Fibroblast of skin of right biceps (primary cell): ENCODE measurements at regions not wholly inside any gene's neighbourhood (a gene's known extent, or its start where the extent isn't known, plus 50 kb on each side); places are given as distances from the start of the nearest gene placed in this dataset.

Source experiments
- DNase-seq: peaks from one replicate; pipeline ENCODE4 v3.0.0-alpha.2; 2013

DNA sequence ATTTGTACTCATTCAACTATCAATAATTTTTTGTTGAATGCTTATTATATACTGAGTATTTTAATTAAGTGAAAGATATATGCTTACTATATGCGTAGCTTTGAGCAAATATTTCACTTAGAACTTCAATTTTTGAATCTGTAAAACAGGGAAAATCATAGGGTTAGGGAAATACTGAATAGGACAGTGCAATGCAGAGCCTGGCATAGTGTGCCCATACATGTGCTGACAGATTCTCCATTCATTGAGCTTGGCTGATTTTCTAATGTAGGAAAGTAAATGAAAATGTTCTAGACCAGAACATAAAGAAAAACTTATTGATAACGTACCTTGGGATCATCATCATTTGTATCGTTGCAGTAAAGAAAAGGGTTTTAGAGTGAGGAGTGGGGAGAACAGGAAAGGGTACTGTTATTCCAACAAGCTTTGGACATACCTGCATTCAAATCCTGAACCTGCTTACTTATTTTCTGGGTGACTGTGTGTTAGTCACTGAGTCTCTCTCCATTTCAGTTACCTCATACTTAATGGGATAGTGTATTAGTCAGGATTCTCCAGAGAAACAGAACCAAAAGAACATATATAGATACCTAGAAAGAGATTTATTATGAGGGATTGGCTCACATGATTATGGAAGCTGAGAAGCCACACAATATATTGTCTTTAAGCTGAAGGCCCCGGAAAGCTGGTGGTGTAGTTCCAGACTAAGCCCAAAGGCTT is 436.4 kb downstream of the ADAMTS20 start:
- no peak for DNase-seq

DNA sequence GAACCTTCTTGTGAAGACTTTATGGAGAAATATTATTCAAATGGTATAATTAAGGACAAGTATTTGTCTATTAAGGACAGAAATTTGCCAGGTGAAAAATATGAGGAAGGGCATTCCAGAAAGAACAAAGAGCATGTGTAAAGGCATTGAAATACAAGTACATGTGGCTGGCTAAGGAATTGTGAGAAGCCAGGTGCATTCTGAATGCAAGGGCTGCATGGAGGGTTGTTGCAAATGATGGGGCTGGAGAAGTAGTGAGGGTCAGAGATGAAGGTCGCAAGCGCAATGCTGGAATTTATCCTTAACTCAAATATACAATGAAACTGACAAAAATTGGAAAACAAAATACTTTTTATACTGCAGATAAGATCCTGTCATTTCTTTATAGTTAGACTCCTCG is 437.7 kb downstream of the ADAMTS20 start:
- no peak for DNase-seq

DNA sequence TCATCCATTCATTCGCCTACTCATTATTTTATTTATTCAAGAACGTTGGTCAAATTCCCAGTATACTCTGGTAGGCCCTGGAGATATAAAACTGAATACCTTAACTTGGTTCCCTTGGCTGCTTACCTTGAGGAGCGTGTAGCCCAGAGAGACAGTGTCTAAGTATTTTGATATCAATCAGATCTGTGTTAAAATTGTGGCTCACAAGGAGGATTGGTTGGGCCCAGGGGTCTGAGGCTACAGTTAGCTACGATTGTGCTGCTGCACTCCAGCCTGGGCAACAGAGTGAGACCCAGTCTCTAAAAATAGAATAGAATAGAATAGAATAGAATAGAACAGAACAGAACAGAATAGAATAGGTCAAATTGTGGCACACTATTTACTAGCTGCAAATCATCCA is 438.4 kb downstream of the ADAMTS20 start:
- DNase-seq: no peak

DNA sequence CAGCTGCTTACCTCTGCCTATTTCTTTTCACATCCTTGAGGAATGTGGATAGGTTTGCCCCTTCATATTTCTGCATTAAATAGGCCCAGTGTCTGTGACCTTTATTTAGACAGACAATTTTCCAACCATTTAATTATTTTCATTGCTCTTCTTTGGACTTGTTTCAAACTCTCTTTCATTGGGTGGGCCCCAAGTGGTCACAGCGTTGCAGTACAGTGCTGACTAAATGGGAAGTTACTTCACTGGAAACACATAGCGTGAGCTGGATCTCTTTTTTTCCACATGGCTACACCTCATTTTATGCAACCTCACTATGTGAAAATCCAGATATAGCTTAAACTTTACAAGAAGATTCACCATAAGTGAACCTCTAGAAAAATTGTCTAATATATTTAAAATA is 438.9 kb downstream of the ADAMTS20 start:
- peak; percentile 68 for DNase-seq

DNA sequence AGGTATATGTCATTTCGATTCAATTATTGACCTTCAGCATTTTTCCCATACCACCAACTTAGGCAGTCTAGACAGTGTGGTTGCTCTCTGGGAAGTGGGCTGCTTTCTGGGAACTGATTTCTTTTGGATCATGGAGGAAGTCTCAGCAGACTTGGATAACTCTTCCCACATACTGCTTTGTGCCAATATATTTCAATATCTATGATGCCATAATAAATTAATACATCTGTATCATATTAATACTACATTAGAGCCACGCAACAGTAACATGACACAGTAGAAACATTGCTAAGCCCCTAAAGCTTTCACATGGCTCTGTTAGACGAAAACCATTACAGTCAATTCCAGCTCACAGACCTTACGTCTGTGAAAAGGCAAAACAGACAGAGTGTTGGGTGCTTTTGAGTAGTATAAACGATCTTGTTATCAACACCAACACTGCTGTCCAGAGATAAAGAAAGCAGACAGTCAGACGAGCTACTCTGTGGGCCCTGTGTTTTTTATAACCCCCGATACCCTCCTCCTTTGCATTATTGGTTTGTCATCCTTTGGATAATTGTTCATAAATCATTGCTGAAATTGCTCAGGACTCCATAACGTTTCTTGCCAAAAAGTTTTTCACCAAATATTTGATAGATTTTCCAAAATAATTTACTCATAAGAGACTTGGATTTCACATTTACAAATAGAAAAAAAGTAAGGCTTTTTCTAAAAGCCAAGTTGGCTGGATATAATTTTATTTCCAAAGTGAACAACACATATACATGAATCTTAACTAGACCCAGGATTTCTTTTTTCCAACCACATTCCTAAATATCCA is 439.7 kb downstream of the ADAMTS20 start:
- DNase-seq: peak; percentile 67

DNA sequence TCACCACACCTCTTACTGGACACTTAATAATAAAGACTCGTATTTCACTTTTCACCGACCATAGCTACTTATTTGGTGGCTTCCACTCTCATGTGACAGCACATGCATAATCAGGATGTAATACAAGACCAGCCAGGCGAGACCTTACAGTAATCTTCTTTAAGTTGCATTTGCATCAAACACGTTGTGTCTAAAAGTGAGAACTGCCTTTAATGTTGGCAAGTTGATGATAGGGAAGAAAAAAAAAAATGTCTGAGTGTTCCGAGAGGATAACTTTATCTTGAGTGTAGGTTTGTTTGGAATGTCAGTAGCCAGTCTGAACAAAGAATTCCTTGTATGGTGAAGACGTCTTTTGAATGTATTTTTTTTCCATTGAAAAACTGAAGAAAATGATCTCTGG is 440.4 kb downstream of the ADAMTS20 start:
- no peak for DNase-seq

DNA sequence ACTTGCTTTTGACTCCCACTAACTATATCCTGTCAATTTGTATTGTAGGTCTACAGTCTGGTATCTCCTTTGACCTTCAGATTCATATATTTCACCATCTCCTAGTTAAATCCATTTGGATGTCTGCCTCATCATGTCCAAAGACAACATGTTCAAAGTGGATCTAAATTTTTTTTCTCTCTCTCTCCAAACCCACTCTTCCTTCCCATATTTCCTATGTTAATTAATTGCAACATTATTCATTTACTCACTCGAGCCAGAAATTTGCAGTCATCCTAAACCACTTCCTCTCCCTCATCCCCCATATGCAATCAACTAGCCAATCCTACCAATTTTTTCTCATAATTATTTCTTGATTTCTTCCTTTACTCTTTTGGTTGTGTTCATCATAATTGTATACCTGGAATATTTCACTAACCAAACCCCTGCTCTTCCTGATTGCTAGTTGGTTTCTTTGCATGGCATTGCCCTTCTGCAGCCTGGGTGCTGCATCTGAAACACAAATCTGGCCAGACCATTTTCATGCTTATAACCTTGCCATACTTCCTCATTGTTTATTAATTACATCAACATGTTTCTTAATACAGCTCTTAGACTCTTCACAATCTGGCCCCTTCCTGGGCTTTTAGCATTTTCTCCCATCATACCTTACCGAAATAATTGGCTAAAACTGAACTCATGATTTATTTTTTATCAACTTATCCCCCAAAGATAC is 442.2 kb downstream of the ADAMTS20 start:
- no peak for DNase-seq

DNA sequence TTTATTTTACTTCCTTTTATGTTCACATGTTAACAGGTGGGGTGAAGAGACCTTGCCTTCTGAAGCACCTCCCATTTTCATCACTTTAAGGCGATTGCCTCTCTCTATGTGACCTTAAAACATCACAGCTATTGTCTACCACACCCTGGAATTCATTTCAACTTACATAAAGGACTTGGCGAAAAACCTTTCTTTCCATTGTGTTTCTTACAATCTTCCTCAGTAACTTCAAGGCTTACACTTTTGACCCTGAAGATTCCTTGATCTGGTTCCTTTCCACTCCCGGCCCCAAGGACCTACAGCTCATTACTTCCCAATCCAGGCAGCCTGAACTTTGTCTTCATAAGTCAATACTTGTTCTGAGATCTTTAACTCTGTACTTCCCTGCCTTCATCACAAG is 443.3 kb downstream of the ADAMTS20 start:
- DNase-seq: no peak

DNA sequence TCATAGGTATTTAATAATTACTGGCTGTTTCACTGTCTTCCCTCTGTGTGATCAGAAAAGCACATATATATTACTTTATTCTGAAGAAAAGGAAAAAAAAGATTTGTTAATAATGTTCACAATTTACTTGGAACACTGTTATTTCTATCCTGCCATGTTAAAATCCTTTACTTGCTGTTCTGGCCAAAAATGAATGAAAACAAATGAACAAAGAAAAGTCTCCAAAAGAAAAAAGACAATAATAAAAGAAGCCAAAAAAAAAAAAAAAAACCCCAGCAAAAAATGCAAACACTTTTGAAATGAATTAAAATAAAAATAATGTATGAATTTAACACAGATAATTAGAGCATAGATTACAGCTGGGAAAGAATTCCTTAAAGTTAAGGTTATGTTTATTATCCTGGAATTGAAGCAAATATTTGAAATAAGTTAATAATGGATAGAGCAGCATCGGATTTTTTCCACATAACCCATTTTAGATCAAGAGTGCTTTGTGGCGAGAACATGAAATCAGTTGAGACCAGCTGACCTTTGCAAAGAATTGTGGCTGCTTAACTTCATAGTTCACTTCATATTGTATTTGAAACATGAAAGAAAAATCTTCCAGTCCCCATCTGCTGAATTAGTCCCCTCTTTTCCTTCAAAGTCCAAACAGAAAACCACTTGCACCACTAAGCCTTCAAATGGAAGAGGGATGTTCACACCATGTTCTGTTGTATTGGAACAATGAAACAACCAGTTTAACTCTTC is 444.8 kb downstream of the ADAMTS20 start:
- no peak for DNase-seq

DNA sequence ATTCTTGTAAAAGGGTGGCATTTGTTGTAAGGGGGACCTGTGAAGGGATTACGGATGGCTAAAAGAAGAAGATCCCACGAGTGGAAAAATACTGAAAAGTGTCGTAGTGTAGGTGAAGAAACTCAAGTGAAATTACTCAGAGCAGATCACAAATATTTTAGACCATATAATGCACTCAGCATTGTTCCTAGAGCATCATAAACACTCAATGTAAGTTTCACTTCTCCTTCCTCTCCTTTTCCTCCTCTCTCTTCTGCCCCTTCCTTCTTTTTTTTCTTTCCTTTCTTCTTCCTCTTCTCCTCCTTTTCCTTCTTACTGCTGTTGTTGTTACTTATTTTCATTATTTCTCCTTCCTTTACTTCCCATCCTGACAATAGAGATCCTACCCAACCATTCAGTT is 445.6 kb downstream of the ADAMTS20 start:
- DNase-seq: no peak

DNA sequence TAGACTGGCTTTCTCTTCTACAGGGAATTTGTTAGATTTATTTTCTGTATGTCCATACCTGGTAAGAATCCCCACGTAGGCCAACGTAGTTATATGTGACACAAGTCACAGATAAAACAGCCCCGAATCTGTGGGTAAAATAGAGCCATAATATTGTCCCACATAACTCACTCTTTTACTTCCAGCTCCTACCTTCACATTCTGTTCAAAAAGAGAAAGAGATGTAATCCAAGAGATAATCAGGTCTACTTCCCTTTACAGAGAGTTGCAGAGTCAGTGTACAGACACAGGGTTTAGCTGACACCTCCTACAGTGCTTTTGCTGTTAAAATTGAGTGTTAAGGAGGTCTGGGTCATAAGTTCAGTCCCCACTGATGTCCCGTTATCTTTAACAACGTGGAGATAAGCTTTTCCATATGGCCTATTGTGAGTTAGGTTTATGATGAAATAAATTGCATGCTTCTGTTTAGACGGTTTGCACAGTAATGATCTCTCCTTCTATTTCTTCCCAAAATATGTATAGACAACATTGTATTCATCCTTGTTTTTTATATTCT is 446.5 kb downstream of the ADAMTS20 start:
- DNase-seq: no peak

DNA sequence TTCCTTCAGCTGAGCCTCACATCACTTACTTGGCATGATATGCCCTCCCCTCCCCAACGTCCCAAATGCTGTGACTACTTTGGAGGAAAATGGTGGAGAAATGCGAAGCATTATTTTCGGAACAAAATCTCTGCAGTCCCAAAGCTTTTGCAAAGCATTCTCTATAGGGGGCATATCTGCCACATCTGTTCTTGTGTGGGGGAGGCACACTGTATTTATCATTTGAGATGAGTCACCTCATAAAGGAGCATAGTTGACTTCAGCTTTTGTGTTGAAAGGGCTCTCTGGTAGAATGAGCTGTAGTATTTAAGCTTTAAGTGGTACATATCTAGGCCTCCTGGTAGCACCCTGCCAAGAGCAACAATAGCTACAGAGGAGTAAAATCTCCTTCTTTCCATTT is 447.5 kb downstream of the ADAMTS20 start:
- DNase-seq: peak; percentile 71

DNA sequence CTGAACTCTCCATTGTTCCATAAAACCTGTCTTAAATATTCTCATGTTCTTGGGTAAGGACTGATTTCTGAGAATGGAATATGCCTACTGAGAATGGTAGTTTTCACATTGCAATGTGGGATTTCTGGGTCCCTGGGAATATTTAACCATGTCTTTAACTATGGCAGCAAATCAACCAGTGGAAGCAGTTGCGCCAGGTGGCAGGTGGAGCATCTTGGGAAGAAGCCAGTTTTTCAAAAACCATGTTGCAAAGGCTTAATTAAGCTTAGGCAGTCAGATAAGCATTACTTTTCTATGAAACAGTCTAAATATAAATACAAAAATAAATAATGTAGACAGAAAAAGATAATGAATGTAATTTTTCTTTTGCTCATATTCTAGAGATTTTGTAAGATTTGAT is 448.1 kb downstream of the ADAMTS20 start:
- no peak for DNase-seq

DNA sequence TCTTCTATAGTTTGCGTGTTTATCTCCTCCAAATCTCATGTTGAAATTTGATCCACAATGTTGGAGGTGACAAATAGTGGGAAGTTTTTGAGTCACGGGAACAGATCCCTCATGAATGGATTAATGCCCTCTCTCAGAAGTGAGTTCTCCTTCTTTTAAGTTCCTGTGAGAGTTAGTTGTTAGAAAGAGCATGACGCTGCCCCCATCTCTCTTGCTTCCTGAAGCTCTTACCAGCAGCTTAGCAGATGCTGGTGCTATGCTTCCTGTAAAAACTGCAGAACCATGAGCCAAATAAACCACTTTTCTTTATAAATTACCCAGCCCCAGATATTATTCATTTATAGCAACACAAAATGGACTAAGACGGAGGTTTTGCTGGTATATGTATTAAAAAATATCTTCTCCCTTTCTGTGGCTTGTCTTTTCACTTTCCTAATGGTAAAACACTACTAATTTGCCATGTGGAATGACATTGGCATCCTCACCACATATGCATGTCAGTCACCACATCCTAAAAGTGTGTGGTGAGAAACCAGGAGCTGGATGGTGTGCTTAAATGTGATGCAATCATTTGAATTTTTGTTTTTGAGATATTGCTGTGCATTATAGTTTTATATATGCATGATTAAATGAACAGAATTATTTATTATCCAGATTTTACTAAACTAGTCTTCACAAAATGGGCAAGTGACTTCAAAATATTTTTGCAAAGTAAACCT is 449.3 kb downstream of the ADAMTS20 start:
- DNase-seq: no peak

DNA sequence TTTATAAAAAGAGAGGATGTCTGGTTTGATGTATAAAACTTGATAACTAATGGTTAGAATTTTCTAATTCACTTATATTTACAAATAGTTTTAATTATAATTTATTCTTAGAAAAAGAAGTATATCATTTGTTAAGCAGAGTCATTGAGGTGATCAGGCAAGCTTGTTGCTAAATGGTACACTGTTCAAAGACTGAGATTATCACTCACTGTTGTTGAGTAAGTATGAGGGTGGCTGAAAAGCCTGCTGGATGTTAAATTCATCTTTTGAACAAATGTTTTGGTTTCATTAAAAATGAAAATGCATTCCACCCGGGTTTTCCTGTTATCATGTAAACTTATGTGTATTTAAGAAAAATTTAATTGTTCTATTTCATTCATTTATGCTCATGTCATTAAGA is 451.8 kb downstream of the ADAMTS20 start:
- no peak for DNase-seq

DNA sequence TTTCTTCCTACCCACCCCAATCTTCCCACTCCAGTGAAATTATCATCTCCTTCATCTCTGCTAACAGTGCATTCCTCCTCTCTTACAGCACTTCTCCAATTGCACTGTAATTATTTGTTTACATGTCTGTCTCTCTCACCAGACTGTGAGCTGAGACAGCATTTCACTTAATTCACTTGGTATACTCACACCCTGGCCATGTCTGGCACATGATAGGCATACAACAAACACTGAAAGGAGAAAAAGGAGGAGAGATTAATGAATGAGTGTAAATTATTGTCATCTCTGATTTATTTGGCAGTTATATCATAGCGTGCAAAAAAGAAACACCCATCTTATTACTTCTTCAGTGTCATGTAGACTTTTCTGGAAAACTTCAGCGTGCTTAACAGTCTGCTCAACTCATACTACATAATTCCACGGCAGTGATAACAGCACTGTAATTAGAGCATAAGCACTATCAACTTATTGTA is 452.3 kb downstream of the ADAMTS20 start:
- DNase-seq: no peak

DNA sequence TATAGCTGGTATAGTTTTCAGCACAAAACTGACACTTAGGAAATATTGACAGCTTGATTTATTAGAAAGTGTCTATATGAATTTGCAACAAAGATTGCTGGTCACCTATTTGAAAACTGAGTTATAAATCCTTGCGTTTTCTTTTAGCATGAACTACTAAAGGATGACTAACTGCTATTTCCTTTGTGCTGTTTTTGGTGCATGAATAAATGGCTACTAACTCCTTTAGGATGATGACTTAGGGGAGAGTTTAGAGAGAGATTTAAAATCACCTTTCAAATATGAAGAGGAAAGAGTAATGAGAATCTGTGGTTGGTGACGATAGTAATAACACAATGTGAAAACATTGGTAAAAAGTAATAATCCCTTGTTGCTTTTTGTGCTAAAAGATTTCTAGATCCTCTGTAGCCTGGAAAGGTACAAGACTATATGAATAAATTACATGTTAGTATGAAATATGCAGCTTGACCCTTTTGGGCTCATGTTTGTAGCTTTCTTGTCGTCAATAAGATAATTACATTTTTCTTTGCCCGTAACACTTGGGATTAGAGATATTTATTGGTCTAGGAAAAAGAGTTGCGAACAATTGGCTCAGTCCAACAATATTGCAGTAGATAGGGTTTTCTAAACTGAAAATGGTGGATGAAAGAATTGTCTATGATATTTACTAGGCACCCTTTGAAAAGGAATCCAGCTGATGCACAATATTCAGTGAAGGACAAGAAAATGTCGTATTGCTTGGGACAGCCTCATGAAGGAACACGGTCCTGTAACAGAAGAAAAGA is 453.0 kb downstream of the ADAMTS20 start:
- DNase-seq: no peak

DNA sequence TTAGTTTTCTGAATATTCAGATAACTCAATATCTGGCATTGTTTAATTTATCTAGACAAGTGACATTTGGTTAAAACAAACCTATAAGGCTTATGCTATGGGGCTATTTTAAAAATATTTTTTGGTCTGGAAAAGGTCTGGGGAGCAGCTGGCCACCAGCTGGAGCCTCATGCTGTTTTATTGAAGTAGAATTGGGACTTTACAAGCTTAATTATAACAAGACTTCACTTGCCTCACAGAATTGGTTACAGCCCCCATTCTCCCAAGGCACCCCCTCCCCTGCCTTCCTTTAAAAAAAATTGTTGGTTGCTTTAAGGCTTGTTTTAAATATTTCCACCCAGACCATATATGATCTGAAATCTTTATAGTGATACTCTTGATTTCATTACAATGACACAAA is 453.9 kb downstream of the ADAMTS20 start:
- DNase-seq: no peak

DNA sequence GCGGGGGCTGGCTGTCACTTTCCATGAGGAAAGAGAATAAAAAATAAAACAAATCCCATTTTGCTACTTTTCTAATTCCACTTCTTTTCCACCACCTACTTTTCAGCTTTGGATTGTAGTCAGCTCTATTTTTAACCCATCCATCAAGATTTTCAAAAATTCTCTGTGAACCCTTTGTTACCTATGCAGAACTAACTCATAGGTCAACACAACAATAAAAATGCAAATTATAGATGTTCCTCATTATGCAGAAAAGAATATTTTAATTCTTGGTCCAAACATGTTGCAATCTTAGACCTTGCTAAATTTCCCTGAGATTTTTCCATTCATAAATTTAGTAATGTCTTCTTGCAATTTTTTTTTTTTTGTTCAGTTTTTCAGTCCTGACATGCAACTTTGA is 454.5 kb downstream of the ADAMTS20 start:
- DNase-seq: no peak

DNA sequence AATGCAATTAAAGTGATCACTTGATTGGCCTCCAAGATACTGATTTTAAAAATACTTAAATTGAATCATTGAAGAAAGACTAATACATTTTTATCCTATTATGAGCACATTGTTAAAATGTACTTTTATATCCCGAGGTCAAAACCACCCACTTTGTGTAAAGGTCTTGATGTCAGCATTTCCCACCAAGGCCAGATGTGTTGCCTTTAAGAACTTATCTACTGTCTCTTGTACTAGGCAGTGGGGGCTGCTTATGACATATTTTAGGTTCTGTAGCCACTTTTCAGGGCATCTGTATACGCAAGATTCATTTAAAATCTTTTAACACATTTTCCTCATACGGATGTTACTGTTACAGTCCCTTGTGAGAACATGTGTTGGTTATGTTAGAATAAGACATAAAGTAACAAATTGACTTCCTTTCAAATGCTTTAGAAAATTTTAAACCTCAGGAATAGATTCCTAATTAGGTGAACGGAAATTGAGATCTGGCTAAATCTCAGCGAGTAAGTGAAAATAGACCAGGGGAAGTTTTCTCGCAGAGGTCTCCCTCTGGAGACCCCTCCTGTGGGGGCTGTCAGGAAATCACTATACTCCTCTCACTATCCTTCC is 456.2 kb downstream of the ADAMTS20 start:
- DNase-seq: no peak
